ENCODE measurements at regions not wholly inside any gene's neighbourhood (a gene's known extent, or its start where the extent isn't known, plus 50 kb on each side); places are given as distances from the start of the nearest gene placed in this dataset.
"Not testable (repeated sequence)": the region's sequence is repeated elsewhere in the genome, so short reads cannot be mapped to it uniquely, and the experiment has no call there.

- no peak for DNase-seq (ENCODE audit: low read depth in 2 of 3, low spot score in 2 of 3)
These were observed 118.7 kb upstream of the TBX18 start for GRCh38 chr6:84882768-84883766.

GRCh38 chr6:84879385-84879784 is 115.0 kb upstream of the TBX18 start:
- DNase-seq (ENCODE audit: low read depth in 2 of 3, low spot score in 2 of 3): not testable (repeated sequence)

DNA sequence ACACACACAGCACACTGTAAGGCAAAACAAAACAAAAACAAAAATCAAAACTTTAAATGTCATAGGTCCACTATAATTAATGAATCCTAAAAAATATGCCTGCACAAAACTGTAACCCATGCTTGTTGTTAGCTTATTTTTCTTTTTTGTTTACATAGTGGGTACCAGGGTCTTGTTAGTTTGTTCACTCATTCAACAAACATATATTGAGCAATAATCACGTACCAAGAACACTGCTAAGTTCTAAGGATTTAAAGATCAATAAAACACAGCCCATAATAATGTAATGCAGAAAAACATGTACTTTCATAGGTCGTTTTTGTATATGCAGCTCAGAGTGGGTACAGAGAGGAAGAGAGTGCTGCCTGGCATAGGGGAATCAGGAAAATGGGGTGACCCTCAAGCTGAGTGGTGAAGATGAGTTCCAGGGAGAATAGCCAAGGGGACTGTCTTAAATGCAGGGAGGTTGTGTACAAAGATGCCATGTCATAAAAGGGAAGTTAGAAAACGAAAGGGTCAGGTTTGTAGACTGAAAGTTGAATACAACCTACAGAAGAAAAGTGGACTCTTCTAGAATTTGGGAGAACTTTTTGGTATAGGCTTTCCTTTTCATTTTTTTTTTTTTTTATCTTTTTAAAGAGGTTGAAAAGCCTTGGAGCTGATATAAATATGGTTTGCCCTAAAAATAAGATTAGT is 113.3 kb upstream of the TBX18 start:
- DNase-seq (ENCODE audit: low read depth in 2 of 3, low spot score in 2 of 3): no peak

- no peak for DNase-seq (ENCODE audit: low read depth in 2 of 3, low spot score in 2 of 3)
These were observed 112.5 kb upstream of the TBX18 start for GRCh38 chr6:84876723-84877514.

DNA sequence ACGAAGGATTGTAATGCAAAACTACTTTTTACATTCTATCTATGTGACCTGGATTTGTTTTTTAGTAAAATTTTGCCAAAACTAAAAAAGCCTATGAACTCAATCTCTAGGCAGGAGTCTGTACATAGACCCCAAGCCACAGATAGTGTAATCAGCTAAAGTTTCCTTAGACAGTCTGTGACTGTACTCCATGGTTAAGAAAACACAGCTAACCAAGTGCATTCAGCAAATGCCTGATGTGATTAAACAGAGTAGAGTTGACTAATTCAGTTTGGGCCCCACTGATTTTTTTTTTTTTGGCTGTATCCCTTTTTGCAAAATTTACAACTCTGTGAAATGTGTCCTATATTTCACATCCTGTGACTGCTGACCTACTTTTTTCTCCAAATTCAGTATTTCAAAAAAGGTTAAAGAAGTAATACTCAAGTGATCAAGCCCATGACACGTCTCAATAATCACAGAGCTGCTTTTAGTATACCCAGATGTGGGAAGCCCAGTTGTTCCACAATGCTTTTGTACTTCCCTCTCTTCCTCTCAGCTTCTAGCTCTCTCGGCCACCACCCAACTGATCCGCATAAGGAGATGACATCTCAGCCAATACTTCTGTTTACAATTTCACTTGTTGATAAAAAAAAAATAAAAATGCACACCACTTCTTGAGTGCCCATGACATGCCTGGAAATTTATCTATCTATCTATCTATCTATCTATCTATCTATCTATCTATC is 108.8 kb upstream of the TBX18 start:
- DNase-seq (ENCODE audit: low read depth in 2 of 3, low spot score in 2 of 3): no peak

DNA sequence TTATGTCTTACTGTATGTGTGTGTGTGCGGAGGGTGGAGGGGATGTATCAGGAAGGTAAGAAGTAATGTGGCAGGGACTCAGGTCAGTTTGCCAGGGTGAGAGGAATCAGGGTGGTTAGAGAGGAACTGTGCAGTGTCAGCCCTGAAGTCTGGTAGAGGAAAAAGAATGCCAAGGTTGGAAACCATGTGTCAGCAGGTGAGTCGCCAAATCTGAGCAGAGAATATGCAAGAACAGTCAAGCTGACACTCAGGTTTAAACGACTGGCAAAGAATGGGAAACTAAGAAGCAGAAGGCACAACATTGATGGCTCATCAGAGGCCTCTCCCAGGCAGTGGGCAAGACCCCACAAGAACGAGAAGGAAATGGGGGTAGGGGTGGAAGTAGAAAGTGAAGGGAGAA is 107.5 kb upstream of the TBX18 start:
- DNase-seq (ENCODE audit: low read depth in 2 of 3, low spot score in 2 of 3): no peak

DNA sequence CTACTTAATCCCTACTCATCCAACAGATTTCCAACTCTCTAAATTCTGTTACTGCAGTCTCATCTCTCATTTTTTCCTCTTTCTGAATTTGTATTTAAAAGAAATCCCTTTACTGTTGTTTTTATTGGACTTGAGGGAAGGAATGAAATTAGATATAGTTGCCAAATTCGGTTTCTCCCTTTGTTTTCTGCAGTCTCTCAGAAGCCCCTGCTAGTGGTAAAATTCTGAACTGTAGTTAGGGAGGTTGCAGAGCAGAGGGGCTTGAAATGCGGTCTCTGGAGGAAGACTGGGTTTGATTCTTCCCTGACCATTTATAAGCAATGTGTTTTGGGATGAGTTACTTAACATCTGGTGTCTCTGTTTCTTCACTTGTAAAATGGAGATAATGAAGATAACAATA is 106.3 kb upstream of the TBX18 start:
- no peak for DNase-seq (ENCODE audit: low read depth in 2 of 3, low spot score in 2 of 3)

- DNase-seq (ENCODE audit: low read depth in 2 of 3, low spot score in 2 of 3): no peak
These were observed 103.8 kb upstream of the TBX18 start for GRCh38 chr6:84868149-84868548.

- no peak for DNase-seq (ENCODE audit: low read depth in 2 of 3, low spot score in 2 of 3)
These were observed 103.1 kb upstream of the TBX18 start for GRCh38 chr6:84867521-84867920.

- no peak for DNase-seq (ENCODE audit: low read depth in 2 of 3, low spot score in 2 of 3)
These were observed 102.3 kb upstream of the TBX18 start for GRCh38 chr6:84866715-84867114.

DNA sequence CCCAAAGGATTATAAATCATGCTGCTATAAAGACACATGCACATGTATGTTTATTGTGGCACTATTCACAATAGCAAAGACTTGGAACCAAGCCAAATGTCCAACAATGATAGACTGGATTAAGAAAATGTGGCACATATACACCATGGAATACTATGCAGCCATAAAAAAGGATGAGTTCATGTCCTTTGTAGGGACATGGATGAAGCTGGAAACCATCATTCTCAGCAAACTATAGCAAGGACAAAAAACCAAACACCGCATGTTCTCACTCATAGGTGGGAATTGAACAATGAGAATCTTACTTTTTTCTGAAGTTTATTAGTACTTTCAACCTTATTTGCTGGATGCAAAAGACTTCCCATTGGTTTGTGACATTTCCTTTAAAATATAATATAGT is 101.0 kb upstream of the TBX18 start:
- DNase-seq (ENCODE audit: low read depth in 2 of 3, low spot score in 2 of 3): not testable (repeated sequence)

GRCh38 chr6:84862843-84863242 is 98.4 kb upstream of the TBX18 start:
- no peak for DNase-seq (ENCODE audit: low read depth in 2 of 3, low spot score in 2 of 3)

GRCh38 chr6:84860920-84861319 is 96.5 kb upstream of the TBX18 start:
- no peak for DNase-seq (ENCODE audit: low read depth in 2 of 3, low spot score in 2 of 3)

- no peak for DNase-seq (ENCODE audit: low read depth in 2 of 3, low spot score in 2 of 3)
These were observed 96.1 kb upstream of the TBX18 start for GRCh38 chr6:84860509-84860908.

DNA sequence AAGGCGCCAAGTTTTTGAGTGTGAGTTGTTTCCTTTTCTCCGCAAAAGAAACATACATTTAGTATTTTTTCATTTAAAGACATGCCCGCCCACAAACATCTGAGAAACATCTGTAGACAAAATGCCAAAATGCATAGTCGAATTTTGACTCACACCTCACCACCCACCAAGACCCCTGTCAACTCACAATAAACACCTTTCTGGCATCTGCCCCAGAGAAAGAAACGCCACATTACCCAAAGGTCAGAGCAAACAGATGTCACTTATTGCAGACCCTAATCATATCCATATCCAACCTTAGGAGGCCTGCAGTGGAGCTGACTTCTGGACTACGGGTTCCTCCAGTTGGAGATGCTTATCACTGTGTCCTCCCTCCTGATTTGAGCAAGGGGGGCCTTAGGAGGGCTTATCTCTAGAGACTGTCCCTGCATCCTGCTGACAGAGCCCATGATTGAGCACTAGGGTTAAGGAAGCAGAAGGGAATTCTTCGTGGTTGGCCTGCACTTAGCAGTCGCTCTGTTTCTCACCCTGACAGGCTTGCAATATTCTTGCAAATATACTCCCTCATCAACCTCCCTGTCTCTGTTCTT is 90.5 kb upstream of the TBX18 start:
- no peak for DNase-seq (ENCODE audit: low read depth in 2 of 3, low spot score in 2 of 3)

GRCh38 chr6:84853901-84854300 is 89.5 kb upstream of the TBX18 start:
- no peak for DNase-seq (ENCODE audit: low read depth in 2 of 3, low spot score in 2 of 3)

DNA sequence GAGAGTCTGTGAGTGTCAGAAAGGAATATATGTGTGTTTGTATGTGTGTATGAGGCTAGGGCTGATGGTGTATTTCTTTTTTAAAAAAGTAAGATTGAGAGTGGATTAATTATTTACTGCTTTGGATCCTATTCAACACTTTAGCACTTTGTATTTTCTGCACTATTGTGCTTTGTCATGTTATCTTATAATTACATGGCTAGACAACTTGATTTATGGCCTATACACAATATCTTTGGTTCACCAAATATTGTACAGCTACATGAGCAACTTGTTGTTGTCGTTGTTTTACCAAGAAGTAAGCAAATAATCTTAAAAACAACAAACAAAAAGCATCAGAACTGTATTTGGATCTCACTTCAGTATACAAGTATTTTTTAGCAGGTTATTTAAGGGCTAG is 84.6 kb upstream of the TBX18 start:
- DNase-seq (ENCODE audit: low read depth in 2 of 3, low spot score in 2 of 3): no peak

DNA sequence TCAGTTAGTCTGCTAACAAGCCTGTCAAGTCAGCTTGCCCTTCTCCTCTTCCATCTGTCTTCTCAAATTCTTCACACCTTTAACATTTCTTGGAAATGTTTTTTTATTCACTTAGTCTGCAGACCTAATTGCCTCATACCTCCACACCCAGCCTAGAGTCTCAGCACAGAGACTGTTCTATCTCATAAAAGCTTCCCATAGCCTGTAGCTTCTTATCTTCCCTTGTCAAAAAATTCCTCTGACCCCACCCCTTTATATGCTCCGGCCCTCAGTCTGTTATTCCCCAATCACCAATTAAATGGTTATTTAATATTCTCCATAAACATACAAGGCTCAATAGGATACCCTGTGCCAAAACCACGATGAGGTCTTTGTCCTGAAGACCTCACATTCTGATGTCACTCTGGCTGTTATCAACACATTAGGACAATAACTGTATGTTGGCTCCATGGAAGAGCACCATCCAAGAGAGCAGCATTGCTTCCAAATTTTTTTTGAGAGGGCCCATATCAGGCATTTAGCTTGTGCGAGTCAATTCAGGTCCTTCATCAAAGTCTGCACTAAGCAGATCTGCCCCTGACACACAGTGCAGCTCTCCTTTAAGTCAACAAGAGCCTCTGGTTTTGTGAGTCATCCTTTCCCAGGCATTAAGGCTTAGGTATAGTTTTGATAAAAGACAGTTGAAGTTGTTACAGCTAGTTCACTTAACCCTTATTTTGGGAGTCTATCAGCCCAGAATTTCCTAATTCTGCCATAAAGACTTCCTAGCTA is 83.2 kb upstream of the TBX18 start:
- no peak for DNase-seq (ENCODE audit: low read depth in 2 of 3, low spot score in 2 of 3)

DNA sequence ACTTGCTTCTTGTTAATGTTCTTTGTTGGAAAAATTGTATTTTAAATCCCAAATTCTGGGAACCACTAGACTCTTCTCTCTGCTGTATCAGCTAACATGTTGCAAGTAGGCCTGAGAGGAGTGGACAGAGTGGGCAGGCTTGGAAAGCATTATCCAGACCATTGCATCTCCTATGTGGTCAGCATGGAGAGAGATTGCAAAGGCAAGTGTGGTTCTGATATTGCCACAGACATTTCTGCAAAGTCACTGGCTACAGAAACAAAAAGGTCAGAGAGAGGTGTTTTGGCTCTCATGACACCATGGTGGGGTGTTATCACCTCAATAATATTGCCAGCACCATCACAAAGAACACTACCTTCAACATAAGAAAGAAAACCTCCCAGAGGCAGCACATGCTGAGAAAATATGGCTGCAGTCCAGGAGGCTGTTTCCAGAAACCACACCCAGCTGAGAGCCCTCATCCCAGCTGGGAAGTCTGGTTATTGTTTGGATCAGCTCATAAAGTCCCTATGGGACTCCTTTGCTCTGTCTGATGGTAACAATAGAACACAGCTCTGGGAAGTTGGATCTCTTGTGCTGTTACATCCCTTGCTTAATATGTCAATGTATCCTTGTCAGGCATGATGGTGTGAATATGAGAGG is 78.2 kb upstream of the TBX18 start:
- no peak for DNase-seq (ENCODE audit: low read depth in 2 of 3, low spot score in 2 of 3)

All from activated CD8-positive, alpha-beta memory T cell treated with anti-CD3 and anti-CD28 coated beads for 48 hours (primary cell).